NCI-H226 (cell line): ENCODE measurements at regions not wholly inside any gene's neighbourhood (a gene's known extent, or its start where the extent isn't known, plus 50 kb on each side); places are given as distances from the start of the nearest gene placed in this dataset.

ENCODE experiments used
- DNase-seq: peaks from one replicate; pipeline ENCODE4 v3.0.0-alpha.2; 2015

DNA sequence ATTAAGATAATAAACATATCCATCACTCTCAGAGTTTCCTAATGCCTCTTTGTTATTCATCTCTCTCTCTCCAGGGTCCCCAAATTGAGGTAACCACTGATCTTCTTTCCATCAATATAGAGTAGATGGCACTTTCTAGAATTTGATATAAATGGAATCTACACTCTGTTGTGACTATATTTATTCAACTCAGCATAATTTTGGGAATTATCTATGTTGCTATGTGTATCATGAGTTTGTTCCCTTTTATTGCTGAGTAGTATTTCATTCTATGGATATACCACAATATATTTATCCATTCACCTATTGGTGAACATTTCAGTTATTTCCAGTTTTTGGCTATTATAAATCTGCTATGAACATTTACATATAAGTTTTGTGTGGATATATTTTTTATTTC lies 230.7 kb downstream of the HLX start:
- DNase-seq: no peak

DNA sequence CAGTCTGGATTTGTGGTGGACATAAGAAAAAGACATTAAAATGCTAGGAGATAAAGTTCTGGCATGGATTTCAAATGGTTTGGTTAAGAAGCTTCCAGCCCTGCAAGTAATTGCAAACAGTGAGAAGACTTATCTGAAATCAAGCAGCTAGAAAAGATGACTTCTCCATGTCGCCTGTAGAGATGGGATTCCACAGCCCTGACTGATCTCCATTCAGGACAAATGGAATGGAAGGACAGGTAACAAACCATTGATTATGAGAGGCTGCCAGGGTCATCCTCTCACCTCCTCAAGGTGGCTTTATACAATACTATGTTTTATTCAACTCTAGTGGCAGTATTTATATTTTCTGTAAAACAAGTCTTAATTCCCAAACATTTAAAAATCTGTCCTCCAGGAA lies 237.9 kb downstream of the HLX start:
- DNase-seq: no peak

DNA sequence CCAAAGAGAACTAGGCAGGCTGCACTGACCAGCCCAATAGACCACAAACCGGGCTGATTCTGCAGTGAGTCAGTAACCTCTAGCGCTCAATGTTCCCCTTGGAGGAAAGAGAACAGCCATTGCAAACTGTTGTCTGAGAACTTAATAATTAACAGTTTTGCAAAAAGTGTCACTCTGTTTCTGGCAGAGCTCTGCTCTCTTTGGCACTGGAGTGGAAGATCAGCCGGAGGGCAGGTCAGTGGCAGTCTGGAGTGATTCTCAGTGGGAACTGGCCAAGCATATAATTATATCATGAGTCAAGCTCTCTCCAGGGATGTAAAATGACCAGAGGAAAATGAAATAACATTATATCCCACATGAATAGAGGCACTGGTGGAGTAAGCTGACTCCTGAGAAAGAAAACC lies 238.3 kb downstream of the HLX start:
- peak; percentile 11 for DNase-seq

DNA sequence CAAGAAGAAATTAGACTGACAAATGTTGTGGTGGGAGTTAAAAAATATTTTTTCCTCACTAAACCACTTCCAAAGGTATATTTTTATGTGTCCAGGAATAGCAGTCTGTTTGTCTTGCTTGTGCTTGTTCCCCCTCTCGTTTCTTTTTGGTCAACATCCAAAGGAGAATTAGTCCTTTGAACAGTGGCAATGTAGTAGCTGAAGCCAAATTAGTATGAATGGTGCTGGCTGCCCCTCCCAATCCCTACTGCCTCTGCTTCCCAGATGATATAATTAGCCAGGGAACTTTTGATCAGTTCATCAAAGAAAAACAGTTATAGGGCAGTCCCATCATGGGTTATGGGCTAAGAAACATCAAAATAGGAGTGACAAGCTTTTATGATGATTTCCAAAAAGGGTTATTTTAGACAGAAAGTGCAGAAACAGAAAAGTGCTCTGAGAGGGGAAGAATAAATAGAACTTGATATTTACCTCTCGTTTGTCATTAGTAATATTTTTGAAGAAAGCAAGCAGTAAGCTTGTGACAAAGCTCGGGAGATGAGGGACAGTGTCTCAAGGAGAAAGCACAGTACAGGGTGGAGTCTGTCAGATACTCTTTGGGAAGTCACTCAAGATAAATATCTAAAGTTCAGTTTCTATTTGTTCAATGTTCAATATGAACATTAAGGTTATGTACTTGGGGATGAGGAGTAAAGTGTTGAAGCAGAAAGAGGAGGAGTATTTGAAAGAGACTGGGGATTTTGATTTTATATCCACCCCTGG lies 239.1 kb downstream of the HLX start:
- no peak for DNase-seq

DNA sequence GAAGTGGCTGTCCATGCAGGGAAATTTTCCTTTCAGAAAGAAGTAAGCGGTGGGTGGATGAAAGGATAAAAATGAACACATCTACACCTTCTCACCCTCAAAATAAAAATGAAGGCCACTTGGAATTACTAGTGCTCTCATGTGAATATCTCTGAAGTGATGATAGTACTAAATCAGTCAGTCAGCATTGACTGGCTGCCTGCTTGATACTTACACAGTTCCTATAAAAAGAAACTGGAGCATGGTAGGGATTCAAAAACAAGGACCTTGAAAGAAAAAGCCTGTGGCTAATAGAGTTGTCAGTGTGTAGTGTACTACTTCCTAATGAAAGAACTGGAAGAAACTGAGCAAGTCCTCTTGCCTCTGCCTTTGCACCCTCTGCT lies 239.7 kb downstream of the HLX start:
- DNase-seq: no peak

DNA sequence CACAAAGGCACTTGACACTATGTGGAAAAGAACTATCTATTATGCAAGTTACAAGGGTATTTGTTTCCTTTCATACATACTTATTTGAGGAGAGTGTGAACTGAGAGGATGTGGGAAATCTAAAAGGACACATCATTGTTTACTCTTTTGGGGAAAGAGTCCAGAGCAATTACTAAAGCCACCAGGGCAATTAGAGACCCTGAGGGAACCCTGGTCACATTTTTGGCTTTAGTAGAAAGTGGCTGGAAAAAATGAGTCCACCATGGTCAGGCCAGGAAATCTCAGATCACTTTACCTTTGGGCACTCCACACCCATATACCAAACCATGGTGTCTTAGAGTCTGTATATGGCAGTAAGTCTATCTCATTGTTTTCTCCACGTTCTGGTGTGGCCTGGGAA lies 243.3 kb downstream of the HLX start:
- DNase-seq: no peak

DNA sequence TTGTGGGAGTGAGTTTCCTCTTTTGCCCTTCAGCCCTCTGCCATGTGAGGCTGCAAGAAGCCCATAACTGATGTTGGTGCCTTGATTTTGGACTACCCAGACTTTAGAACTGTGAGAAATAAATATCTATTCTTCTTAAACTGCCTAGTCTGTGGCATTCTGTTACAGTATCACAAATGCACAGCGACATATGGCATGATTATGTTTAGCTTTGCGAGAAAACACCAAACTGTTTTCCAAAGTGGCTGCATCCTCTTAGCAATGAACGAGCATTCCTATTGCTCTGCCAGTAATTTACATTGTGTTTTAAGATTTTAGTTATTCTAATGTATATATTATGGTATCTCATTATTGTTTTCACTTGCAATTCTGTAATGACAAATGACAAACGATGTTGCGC lies 246.7 kb downstream of the HLX start:
- no peak for DNase-seq

DNA sequence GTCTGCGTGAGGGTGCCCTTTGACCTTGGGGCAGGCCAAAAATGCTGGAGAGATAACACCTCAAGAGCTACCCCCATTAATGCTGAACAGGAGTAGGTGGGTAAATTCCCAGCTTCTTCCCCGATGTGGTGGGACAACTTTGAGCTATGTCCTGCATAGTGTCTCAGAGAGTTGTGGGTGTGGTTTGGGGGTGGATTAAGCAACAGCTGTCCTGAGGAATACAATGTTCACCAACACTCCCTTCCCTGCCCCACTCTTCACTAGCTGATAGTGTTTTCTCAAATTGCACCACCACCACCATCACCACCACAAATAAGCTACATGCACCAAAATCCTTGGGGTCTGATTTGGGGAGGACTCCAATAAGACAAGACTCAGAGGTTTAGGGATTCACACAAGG lies 258.4 kb downstream of the HLX start:
- DNase-seq: no peak

DNA sequence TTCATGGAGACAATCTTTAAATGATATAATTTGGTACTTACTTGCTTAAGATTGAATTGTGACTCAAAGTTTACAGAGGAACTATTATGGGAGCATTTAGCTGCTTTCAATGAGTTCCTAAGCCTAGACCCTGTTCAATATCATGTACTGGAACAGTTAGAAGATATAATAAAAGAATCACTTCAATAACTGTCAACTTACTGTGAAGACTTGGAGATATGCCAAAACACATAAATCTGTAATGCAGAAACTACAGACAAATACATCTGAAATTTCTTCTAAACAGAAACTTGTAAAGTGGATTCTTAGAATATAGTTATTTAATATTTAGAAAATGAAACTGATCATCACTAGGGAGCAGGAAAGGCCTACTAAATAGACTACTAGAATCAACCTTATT lies 259.3 kb downstream of the HLX start:
- DNase-seq: no peak

DNA sequence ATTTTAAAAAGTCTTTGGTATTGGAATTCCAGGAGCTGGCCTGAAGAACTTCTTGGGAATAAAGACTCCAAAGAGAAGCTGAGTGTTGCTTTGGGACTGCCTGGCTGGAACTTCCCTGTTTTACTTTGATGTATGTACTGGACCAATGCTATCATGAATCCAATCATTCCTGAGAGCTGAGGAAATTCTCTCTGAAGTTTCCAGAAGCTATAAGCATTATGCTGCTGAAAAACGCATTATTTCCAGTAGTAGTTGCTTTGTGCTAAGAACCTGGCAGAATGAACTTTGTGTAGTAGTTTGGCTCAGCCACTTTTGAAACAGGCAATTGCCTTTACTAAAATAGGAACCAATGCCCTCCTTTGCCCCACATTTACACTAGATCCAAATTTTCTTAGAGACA lies 260.7 kb downstream of the HLX start:
- no peak for DNase-seq

DNA sequence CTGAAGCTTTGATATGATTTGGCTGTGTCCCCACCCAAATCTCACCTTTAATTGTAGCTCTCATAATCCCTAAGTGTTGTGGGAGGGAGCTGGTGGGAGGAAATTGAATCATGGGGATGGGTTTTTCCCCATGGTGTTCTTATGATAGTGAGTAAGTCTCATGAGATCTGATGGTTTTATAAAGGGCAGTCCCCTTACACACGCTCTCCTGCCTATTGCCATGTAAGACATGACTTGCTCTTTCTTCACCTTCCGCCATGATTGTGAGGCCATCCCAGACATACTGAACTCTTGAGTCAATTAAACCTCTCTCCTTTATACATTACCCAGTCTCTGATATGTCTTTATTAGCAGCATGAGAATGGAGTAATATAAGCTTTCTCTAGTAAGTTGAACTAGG lies 261.9 kb downstream of the HLX start:
- DNase-seq: no peak

DNA sequence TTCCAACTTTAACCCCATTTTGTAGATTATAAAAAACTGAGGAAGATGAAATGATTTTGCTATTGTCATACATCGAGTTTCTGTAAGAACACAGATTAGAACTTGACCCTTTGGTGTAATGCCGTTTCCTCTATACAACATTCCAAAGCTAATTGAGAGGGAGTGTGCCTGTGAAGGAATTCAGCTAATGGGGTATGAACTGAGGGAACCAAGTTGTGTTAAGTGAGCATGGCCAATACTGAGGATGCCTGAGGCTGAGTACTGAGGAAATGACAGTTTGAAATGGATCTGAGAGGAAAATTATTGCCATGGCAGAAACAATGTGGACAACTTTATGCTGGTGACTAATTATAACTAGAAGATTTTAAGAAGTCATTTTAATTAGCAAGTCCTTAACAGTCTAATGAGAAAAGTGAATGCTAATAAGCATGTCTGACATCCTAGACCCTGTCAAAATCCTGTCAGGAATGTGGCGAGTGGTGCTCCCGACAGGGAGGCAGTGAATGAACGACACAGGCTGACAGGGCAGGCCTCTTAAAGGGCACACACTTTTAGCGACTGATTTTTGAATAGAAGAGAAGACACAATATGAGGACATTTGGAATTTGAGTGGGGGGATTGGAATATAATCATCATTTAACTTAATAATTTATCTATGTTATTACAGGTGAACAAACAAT lies 262.5 kb downstream of the HLX start:
- no peak for DNase-seq

DNA sequence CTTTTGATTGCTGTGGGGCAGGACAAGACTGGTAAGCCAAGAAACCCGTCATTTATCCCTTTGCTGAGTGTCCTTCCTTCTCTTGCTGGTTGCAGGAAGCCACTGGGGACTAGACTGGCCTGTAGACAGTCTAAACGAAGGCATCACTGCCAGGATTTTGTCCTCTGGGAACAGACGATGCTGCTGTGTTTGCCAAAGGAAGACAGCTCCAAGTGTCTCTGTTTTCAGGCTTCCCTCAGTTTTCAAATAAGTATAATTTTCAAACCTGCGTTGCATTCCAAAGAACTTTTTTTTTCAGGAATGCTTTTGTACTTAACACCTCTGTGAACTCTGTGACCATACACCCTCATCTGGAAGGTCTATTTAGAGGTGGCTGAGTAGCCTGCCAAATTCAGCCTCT lies 269.4 kb downstream of the HLX start:
- DNase-seq: no peak

DNA sequence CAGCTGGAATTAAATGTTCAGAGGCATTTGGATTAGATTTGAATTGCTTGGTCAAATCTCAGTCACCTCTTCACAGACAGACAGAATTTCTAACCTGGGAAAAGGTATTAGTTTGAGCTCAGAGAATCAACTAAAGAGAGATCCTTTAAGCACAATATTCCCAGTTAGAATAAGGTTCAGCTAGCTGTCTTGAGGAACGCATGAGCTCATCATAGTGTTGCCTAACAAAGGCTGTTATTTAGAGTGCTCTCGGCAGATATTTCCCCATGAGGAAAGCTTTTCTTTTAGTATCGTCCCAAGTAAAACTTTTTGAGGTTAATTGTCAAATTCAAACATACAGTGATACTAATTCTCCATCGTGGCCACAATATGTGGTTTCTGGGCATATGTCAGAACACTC lies 269.9 kb downstream of the HLX start:
- DNase-seq: no peak

DNA sequence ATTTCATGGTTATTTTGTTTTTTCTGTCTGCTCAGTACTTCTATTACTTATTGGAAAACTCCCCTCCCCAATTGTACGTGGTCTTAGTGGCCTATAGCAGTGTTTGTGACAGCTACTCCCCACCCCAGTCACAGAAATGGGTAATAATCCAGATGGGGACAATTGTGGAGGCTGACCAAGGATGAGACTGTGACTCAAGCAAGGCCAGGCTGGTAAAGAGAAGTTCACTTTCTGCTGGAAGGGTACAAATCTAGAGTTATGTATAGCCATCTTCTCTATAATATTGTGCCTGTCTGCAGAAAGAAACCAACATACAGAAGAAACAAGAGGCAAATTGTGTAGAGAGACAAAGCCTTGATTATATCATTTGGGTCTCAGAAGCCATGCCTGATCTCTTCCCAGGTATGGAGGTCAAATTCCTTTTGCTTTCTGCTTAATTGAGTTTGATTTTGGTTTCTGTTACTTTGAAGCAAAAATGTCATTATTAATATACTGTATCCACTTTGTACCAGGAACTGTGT lies 270.4 kb downstream of the HLX start:
- no peak for DNase-seq

DNA sequence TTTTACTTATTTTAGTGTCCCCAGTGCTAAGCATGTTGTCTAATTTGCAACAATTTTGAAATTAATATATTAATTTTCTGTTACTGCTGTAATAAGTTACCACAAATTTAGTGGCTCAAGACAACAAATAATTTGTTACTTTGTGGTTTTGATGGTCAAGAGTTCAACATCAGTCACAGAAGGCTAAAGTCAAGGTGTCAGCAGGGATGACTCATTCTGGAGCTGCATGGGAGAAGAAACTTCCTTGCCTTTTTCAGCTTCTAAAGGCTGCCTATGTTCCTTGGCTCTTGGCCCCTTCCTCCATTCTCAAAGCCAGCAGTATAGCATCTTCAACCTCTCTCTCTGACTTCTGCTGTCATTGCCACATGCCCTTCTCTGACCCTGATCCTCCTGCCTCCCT lies 271.8 kb downstream of the HLX start:
- no peak for DNase-seq

DNA sequence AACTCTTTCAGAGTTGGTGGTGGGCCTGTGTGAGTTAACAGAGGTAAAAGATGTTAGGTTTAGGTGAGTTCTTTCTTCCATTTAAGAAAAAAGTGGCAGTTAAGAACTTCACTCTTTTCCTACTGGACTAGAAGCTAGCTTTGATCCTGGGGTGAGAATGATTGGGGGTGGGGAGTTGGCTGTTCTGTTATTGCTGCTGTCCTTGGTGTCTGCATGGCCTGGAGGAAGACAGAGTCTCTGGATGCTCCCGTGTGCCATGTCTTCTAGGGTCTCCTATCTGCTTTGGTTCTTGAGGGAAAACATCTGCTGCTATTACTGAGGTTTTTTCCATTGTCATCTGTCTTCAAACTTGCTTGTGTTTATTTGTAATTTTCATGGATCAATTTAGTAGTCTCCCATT lies 275.7 kb downstream of the HLX start:
- DNase-seq: no peak

DNA sequence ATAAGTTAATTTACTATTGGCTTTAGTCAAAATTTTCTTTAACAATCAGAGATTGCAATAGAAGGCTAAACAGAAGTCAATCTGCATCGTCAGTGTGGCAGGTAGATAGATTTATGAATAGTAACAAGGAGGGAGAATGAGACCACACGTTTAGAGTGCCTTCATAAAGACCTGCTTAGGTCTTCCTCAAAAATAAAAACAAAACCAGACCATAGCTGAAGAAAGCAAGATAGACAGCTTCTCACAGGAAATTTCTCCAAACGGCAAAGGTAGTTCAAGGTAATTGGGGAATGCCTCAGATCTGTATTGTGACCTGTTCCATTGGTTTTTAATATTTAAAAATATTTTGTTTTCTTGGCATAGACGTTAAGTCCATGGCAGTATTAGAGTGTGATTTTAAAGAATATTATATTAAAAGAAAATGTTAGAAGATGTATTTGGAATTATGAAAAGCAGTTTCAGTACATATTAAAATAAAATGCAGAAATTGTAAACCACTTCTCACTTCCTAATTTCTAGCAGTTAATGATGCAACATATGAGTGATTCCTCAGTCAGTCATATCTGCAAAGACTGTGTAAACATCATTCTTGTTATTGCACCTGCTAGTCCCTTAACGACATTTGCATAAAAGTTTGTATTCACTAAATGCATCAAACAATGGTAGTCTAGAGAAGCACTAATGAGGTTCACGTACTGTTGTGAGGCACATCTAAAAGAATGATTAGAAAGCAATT lies 278.0 kb downstream of the HLX start:
- DNase-seq: no peak

DNA sequence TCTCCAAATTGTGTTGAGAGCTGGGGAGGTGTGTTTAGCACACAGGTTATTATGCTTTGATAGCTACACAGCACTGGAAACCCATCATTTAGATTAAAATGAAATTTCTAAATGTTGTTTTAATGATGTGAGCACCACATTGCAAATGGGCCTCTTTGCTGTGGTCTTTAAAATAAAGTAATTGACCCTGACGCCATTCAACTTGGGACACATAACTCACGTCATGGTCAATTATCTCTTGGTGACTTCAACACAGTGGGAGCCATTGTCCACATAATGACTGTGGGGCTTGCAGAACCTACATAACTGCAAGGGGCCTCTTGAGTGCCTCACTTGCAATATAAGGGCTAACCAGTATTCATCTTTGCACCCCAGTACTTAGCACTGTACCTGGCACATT lies 280.4 kb downstream of the HLX start:
- no peak for DNase-seq

DNA sequence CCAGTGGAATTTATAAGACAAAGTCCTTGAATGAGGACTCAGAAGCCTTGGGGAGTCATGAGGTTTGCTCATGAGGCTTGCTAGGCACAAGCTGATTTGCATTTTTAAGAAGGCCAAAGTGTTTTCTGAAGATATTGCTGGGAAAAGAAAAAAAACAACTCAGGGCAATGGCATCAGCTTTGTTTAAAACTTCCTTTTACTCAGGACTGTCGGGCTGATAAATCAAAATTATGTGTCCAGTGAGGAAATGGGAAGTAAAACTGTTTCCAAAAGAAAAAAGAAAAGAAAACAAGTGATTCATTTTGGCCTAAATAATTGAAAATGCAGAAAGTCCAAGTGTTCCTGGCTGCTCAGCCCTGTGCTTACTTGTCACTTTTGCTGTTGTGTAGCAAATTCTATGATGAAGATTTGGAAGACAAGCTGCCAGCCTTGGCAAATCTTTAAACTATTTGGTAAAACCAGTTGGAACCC lies 282.4 kb downstream of the HLX start:
- DNase-seq: no peak

DNA sequence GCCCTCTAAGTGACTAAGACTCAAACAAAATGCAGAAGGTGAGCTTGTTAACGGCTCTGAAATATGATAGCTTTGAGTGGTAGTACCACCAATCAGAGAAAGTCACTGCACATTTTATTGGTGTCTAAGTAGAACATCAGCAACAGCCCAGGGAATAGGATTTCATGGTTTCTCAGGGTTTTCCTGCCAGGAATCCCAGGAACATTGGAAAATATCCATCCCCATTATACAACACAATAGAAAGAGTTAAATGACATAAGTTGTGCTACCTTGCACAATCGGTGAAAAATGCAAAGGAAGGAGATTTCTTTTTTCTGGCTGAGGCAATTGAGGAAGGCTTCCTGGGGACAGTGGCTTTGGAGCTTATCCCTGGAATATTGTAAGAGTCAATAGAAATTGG lies 283.1 kb downstream of the HLX start:
- no peak for DNase-seq

DNA sequence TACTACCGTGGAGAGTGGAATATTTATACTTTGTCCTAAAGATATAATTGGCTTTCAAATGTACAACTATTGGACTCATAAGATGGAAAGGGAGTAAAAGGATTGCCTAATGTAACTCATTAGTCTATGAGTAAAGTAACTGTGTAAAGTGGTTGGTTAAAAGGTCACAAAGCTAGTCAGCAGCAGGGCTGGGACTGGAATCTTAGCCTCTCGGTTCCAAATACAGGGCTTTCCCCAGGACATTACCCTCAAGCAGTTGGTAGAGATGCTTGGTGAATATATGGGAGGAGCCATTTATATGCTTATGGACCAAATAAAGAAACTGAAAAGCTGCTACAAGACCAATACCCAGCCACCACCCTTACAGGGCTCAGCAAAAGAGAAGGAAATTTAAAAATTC lies 283.7 kb downstream of the HLX start:
- DNase-seq: no peak

DNA sequence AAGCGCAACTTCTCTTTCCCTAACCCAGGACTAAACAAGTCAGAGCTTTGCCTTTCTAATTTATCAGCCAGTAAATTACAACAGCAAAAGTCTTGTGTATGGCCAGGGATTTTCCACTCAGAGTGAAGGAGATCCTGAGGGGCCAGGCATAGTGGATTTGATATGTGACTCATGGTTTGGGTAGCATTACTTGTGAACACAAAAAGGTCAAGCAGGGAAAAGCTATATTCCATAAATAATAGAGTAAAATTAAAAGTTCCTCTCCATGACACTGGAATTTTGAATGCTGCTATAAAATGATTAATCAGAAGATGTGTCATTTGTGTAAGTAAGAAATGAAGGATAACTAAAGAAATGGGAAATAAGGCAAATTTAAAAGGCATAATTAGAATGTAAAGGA lies 284.8 kb downstream of the HLX start:
- DNase-seq: no peak
